ENCODE measurements at regions not wholly inside any gene's neighbourhood (a gene's known extent, or its start where the extent isn't known, plus 50 kb on each side); places are given as distances from the start of the nearest gene placed in this dataset.

GRCh38 chr1:244974106-244974505 lies 109.8 kb upstream of the HNRNPU start:
- TF ChIP-seq, protein P1, sequence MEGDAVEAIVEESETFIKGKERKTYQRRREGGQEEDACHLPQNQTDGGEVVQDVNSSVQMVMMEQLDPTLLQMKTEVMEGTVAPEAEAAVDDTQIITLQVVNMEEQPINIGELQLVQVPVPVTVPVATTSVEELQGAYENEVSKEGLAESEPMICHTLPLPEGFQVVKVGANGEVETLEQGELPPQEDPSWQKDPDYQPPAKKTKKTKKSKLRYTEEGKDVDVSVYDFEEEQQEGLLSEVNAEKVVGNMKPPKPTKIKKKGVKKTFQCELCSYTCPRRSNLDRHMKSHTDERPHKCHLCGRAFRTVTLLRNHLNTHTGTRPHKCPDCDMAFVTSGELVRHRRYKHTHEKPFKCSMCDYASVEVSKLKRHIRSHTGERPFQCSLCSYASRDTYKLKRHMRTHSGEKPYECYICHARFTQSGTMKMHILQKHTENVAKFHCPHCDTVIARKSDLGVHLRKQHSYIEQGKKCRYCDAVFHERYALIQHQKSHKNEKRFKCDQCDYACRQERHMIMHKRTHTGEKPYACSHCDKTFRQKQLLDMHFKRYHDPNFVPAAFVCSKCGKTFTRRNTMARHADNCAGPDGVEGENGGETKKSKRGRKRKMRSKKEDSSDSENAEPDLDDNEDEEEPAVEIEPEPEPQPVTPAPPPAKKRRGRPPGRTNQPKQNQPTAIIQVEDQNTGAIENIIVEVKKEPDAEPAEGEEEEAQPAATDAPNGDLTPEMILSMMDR (IDR thresholded peaks at IDR 0.05): no peak
- TF ChIP-seq POLR2A (IDR thresholded peaks at IDR 0.05): no peak

All from lower leg skin (tissue), 3 donors.